C4-2B (cell line): ENCODE measurements at regions not wholly inside any gene's neighbourhood (a gene's known extent, or its start where the extent isn't known, plus 50 kb on each side); places are given as distances from the start of the nearest gene placed in this dataset.
"Not testable (repeated sequence)": the region's sequence is repeated elsewhere in the genome, so short reads cannot be mapped to it uniquely, and the experiment has no call there.

Source experiments
- H3K27ac ChIP-seq: fragments of 450-650 bp; 2 replicates; pipeline ENCODE4 v1.5.1; 2017
- CTCF ChIP-seq: fragments of 450-650 bp; conservative IDR thresholded peaks from 2 replicates; pipeline ENCODE4 v1.5.1; 2017; ENCODE audit warnings: mild to moderate bottlenecking
- ZFX ChIP-seq: fragments of 450-650 bp; IDR thresholded peaks from 2 replicates; pipeline ENCODE4 v1.6.1; 2017

- peak overlapping the region; percentile 40; the same call in 1 of the 2 replicates for H3K27ac ChIP-seq
Measured at GRCh38 chr1:147103416-147104155, 68.7 kb downstream of the PRKAB2 start.

GRCh38 chr1:147099192-147099591 is 73.1 kb downstream of the PRKAB2 start:
- no peak for TF ChIP-seq ZFX
- TF ChIP-seq CTCF: no peak
- H3K27ac ChIP-seq: no peak overlapping the region

- not testable (repeated sequence) for H3K27ac ChIP-seq
- peak; percentile 82 for TF ChIP-seq CTCF
Measured at GRCh38 chr1:147098338-147098973, 73.8 kb downstream of the PRKAB2 start.

GRCh38 chr1:147095691-147096090 is 76.6 kb downstream of the PRKAB2 start:
- H3K27ac ChIP-seq: no peak overlapping the region
- TF ChIP-seq CTCF (no peak), ZFX (no peak)

- TF ChIP-seq CTCF (no peak), ZFX (no peak)
- no peak overlapping the region for H3K27ac ChIP-seq
Measured at GRCh38 chr1:147091801-147092200, 80.5 kb downstream of the PRKAB2 start.

GRCh38 chr1:147089457-147089856 is 82.8 kb downstream of the PRKAB2 start:
- H3K27ac ChIP-seq: no peak overlapping the region
- no peak for TF ChIP-seq CTCF
- no peak for TF ChIP-seq ZFX

- H3K27ac ChIP-seq: no peak overlapping the region
- TF ChIP-seq CTCF (no peak), ZFX (no peak)
Measured at GRCh38 chr1:147086129-147086528, 86.1 kb downstream of the PRKAB2 start.
